ENCODE measurements at regions not wholly inside any gene's neighbourhood (a gene's known extent, or its start where the extent isn't known, plus 50 kb on each side); places are given as distances from the start of the nearest gene placed in this dataset.

- Histone ChIP-seq H3K36me3 (no peaks in the 10 kb centered on the region), H3K4me3 (no peak overlapping the region), H3K27me3 (no peaks in the 10 kb centered on the region), H3K27ac (no peak overlapping the region), H3K4me1 (ENCODE audit: insufficient read depth) (no peaks in the 10 kb centered on the region), H3K9me3 (no peaks in the 10 kb centered on the region)
- intact Hi-C loops (cut with DNase I): no loop called here
- WGBS, 3 donors: 58 to 68% (median 58%) methylated on average over 5 of the region's 5 CpGs
- no peak for DNase-seq
- TF ChIP-seq POLR2A (IDR thresholded peaks at IDR 0.05) (no peak), EP300 (IDR thresholded peaks at IDR 0.05) (no peak), CTCF (IDR thresholded peaks at IDR 0.05) (no peak)
These were observed 63.4 kb upstream of the ELOVL5 start for GRCh38 chr6:53412021-53412715.

- Histone ChIP-seq H3K36me3 (no peaks in the 10 kb centered on the region), H3K27me3 (no peaks in the 10 kb centered on the region), H3K4me1 (ENCODE audit: insufficient read depth) (no peaks in the 10 kb centered on the region), H3K27ac (no peak overlapping the region), H3K9me3 (no peaks in the 10 kb centered on the region), H3K4me3 (no peak overlapping the region)
- 28 to 32% (median 30%) methylated on average over 2 of the region's 2 CpGs for WGBS, 3 donors
- intact Hi-C loops (cut with DNase I): no loop called here
- no peak for DNase-seq
- TF ChIP-seq EP300 (IDR thresholded peaks at IDR 0.05): no peak
- TF ChIP-seq POLR2A (IDR thresholded peaks at IDR 0.05): no peak
- no peak for TF ChIP-seq CTCF (IDR thresholded peaks at IDR 0.05)
These were observed 62.7 kb upstream of the ELOVL5 start for GRCh38 chr6:53411451-53411850.

GRCh38 chr6:53410508-53411258 lies 61.9 kb upstream of the ELOVL5 start:
- Histone ChIP-seq H3K4me1 (ENCODE audit: insufficient read depth) (no peaks in the 10 kb centered on the region), H3K27ac (no peak overlapping the region), H3K9me3 (no peaks in the 10 kb centered on the region), H3K27me3 (no peaks in the 10 kb centered on the region), H3K36me3 (no peaks in the 10 kb centered on the region), H3K4me3 (no peak overlapping the region)
- DNase-seq: peak in 4 of 5 donors; percentile 13 to 45 (median 19)
- intact Hi-C loops (cut with DNase I): no loop called here
- 55 to 66% (median 65%) methylated on average over 9 of the region's 9 CpGs for WGBS, 3 donors
- peak in 1 of 3 donors; percentile 19 for TF ChIP-seq CTCF (IDR thresholded peaks at IDR 0.05)
- TF ChIP-seq POLR2A (IDR thresholded peaks at IDR 0.05): no peak
- TF ChIP-seq EP300 (IDR thresholded peaks at IDR 0.05): no peak

- H3K4me1 ChIP-seq (ENCODE audit: insufficient read depth): no peaks in the 10 kb centered on the region
- intact Hi-C loops (cut with DNase I): no loop called here
These were observed 60.1 kb upstream of the ELOVL5 start for GRCh38 chr6:53408826-53409225.

More at GRCh38 chr6:53408826-53409225, 60.1 kb upstream of the ELOVL5 start:
- no peak overlapping the region for H3K4me3 ChIP-seq
- H3K9me3 ChIP-seq: no peaks in the 10 kb centered on the region
- H3K27ac ChIP-seq: no peak overlapping the region
- DNase-seq: no peak
- H3K36me3 ChIP-seq: no peaks in the 10 kb centered on the region
- no peaks in the 10 kb centered on the region for H3K27me3 ChIP-seq
- no peak for TF ChIP-seq POLR2A (IDR thresholded peaks at IDR 0.05)
- no peak for TF ChIP-seq EP300 (IDR thresholded peaks at IDR 0.05)
- TF ChIP-seq CTCF (IDR thresholded peaks at IDR 0.05): no peak
